GM12865 (cell line): ENCODE measurements at regions not wholly inside any gene's neighbourhood (a gene's known extent, or its start where the extent isn't known, plus 50 kb on each side); places are given as distances from the start of the nearest gene placed in this dataset.
"Not testable (repeated sequence)": the region's sequence is repeated elsewhere in the genome, so short reads cannot be mapped to it uniquely, and the experiment has no call there.

ENCODE experiments used
- DNase-seq: peaks from one replicate; pipeline ENCODE4 v3.0.0; 2010; ENCODE audit warnings: low read depth
- H3K4me3 ChIP-seq: 2 replicates; pipeline ENCODE4 v1.5.1; 2011; ENCODE audit warnings: mild to moderate bottlenecking, low read depth, low read length, control low read depth
- TF ChIP-seq, protein P1 (sequence below): IDR thresholded peaks from 2 replicates; pipeline ENCODE4 v1.5.1; 2011; ENCODE audit warnings: low read length, control low read depth, low read depth, inconsistent platforms; ENCODE audit not compliant: insufficient read depth; ENCODE audit errors: missing control alignments

DNA sequence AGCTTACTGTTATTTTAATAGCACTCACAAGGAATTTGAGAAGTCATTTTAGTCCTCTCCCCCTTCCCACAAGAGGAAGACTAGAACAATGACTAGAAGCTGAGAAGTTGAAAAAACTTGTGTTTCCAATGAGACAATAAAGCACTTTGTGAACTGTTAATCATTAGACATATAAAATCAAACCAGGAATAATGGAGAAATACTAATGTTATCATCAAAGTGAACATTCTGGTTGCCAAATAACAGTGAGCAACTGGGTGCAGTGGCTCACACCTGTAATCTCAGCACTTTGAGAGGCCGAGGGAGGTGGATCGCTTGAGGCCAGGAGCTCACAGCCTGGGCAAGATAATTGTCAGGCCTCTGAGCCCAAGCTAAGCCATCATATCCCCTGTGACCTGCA lies 54.0 kb upstream of the RASAL2 start:
- no peak for DNase-seq
- no peak overlapping the region for H3K4me3 ChIP-seq
- TF ChIP-seq, protein P1, sequence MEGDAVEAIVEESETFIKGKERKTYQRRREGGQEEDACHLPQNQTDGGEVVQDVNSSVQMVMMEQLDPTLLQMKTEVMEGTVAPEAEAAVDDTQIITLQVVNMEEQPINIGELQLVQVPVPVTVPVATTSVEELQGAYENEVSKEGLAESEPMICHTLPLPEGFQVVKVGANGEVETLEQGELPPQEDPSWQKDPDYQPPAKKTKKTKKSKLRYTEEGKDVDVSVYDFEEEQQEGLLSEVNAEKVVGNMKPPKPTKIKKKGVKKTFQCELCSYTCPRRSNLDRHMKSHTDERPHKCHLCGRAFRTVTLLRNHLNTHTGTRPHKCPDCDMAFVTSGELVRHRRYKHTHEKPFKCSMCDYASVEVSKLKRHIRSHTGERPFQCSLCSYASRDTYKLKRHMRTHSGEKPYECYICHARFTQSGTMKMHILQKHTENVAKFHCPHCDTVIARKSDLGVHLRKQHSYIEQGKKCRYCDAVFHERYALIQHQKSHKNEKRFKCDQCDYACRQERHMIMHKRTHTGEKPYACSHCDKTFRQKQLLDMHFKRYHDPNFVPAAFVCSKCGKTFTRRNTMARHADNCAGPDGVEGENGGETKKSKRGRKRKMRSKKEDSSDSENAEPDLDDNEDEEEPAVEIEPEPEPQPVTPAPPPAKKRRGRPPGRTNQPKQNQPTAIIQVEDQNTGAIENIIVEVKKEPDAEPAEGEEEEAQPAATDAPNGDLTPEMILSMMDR = no peak

DNA sequence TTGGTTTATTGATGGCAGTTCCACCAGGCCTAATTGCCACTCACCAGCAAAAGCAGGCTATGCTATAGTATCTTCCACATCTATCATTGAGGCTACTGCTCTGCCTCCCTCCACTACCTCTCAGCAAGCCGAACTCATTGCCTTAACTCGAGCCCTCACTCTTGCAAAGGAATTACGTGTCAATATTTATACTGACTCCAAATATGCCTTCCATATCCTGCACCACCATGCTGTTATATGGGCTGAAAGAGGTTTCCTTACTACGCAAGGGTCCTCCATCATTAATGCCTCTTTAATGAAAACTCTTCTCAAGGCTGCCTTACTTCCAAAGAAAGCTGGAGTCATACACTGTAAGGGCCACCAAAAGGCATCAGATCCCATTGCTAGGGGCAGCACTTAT lies 50.0 kb upstream of the RASAL2 start:
- not testable (repeated sequence) for H3K4me3 ChIP-seq, DNase-seq
